CD14-positive monocyte (primary cell): ENCODE measurements at regions not wholly inside any gene's neighbourhood (a gene's known extent, or its start where the extent isn't known, plus 50 kb on each side); places are given as distances from the start of the nearest gene placed in this dataset.

Experiments used
- DNase-seq, 3 donors: peaks; one replicate each; pipeline ENCODE4 v3.0.0-alpha.2; 2011 to 2022
- H2AFZ ChIP-seq: 2 replicates; pipeline ENCODE4 v1.6.0; 2012; ENCODE audit warnings: mild to moderate bottlenecking, low read depth, low read length, inconsistent platforms; ENCODE audit not compliant: insufficient read depth, poor library complexity, severe bottlenecking
- H3K27ac ChIP-seq, 2 donors: 1 replicate in 1 of 2; 2 replicates in 1 of 2; pipeline ENCODE4 v1.5.1; 2012 to 2013; ENCODE audit warnings: low read length in 2 of 2, control low read depth in 1 of 2, inconsistent platforms in 1 of 2, low read depth in 1 of 2, mild to moderate bottlenecking in 1 of 2
- H3K27me3 ChIP-seq, 2 donors: one replicate each; pipeline versions ENCODE4 v1.6.0 to v1.6.1; 2011 to 2013; ENCODE audit warnings: low read length in 2 of 2; ENCODE audit not compliant: control insufficient read depth in 2 of 2, insufficient read depth in 2 of 2
- H3K36me3 ChIP-seq, 2 donors: replicated peaks in 1 of 2; 1 replicate in 1 of 2; 2 replicates in 1 of 2; pipeline versions ENCODE4 v1.5.1 to v1.6.1; 2012 to 2013; ENCODE audit warnings: low read length in 2 of 2, control low read depth in 1 of 2, inconsistent platforms in 1 of 2, mild to moderate bottlenecking in 1 of 2; ENCODE audit not compliant: insufficient read depth in 2 of 2, control insufficient read depth in 1 of 2
- H3K4me1 ChIP-seq, 2 donors: 1 replicate in 1 of 2; 2 replicates in 1 of 2; pipeline versions ENCODE4 v1.5.1 to v1.6.1; 2012 to 2013; ENCODE audit warnings: low read length in 2 of 2, control low read depth in 1 of 2, inconsistent platforms in 1 of 2, mild to moderate bottlenecking in 1 of 2, moderate library complexity in 1 of 2; ENCODE audit not compliant: insufficient read depth in 2 of 2, control insufficient read depth in 1 of 2
- H3K4me2 ChIP-seq: replicated peaks from 2 replicates; pipeline ENCODE3; 2012; ENCODE audit warnings: low read length, moderate library complexity, mild to moderate bottlenecking; ENCODE audit not compliant: poor library complexity, severe bottlenecking; ENCODE audit errors: extremely low read depth
- H3K4me3 ChIP-seq, 3 experiments: fragments of 200-600 bp in 1 of 3; sonication (generic) in 1 of 3; replicated peaks in 1 of 3; 1 replicate in 2 of 3; 2 replicates in 1 of 3; pipeline ENCODE4 v1.5.1; 2011 to 2013; ENCODE audit warnings: low read length in 3 of 3, mild to moderate bottlenecking in 3 of 3, control low read depth in 2 of 3, low read depth in 2 of 3, inconsistent platforms in 1 of 3, moderate library complexity in 1 of 3
- H3K79me2 ChIP-seq: 2 replicates; pipeline ENCODE4 v1.6.0; 2012; ENCODE audit warnings: mild to moderate bottlenecking, control low read depth, inconsistent platforms, low read length, moderate library complexity; ENCODE audit not compliant: insufficient read depth
- H3K9ac ChIP-seq: 2 replicates; pipeline ENCODE4 v1.6.0; 2017; ENCODE audit warnings: low read length, mild to moderate bottlenecking; ENCODE audit not compliant: insufficient read depth, poor library complexity, severe bottlenecking
- H3K9me3 ChIP-seq, 2 donors: replicated peaks in 1 of 2; 1 replicate in 1 of 2; 2 replicates in 1 of 2; pipeline versions ENCODE4 v1.5.1 to v1.6.1; 2012 to 2013; ENCODE audit warnings: low read length in 2 of 2, control low read depth in 1 of 2; ENCODE audit not compliant: control insufficient read depth in 1 of 2, insufficient read depth in 1 of 2
- H4K20me1 ChIP-seq: 2 replicates; pipeline ENCODE4 v1.6.0; 2012; ENCODE audit warnings: mild to moderate bottlenecking, low read length, control low read depth, moderate library complexity; ENCODE audit not compliant: insufficient read depth
- H3K27ac Mint-ChIP-seq, 7 donors: one replicate each; pipeline ENCODE4 v1.8.0; 2020; ENCODE audit warnings: mild to moderate bottlenecking in 7 of 7, mixed read lengths in 7 of 7, moderate library complexity in 6 of 7, inconsistent platforms in 2 of 7
- H3K27me3 Mint-ChIP-seq, 3 donors: one replicate each; pipeline ENCODE4 v1.8.0; 2021 to 2022; ENCODE audit warnings: low read depth in 3 of 3, mild to moderate bottlenecking in 3 of 3, mixed read lengths in 3 of 3, moderate library complexity in 3 of 3, inconsistent platforms in 1 of 3
- H3K36me3 Mint-ChIP-seq, 2 donors: one replicate each; pipeline ENCODE4 v1.8.0; 2020; ENCODE audit warnings: mixed read lengths in 2 of 2, inconsistent platforms in 1 of 2, mild to moderate bottlenecking in 1 of 2
- H3K4me1 Mint-ChIP-seq: one replicate; pipeline ENCODE4 v1.8.0; 2020; ENCODE audit warnings: mild to moderate bottlenecking, mixed read lengths
- H3K4me3 Mint-ChIP-seq, 2 donors: one replicate each; pipeline ENCODE4 v1.8.0; 2020; ENCODE audit warnings: mild to moderate bottlenecking in 2 of 2, mixed read lengths in 2 of 2, moderate library complexity in 1 of 2
- H3K9me3 Mint-ChIP-seq, 7 donors: one replicate each; pipeline ENCODE4 v1.8.0; 2020 to 2022; ENCODE audit warnings: mixed read lengths in 7 of 7, mild to moderate bottlenecking in 6 of 7, moderate library complexity in 6 of 7, inconsistent platforms in 2 of 7
- CTCF ChIP-seq: fragments of 200-600 bp; IDR thresholded peaks from one replicate; pipeline ENCODE4 v1.8.0; 2022; ENCODE audit warnings: antibody characterized with exemption, mild to moderate bottlenecking
- WGBS: methylation state at CpG from one replicate; pipeline ENCODE4 v1.1.5; 2013; ENCODE audit warnings: missing lambda C conversion rate; ENCODE audit not compliant: insufficient coverage; 5-methylcytosine and 5-hydroxymethylcytosine counted together
- intact Hi-C, 2 donors: fragments of 100-400 bp; cut with micrococcal nuclease; formaldehyde crosslinking; loops; one replicate each; pipeline versions ENCODE4 v1.15.0 to v1.15.1; 2023

- no peak overlapping the region for H3K4me3 ChIP-seq
- no peaks in the 10 kb centered on the region for H3K4me1 ChIP-seq
- Mint-ChIP-seq H3K27ac (no peak overlapping the region), H3K36me3 (no peaks in the 10 kb centered on the region), H3K27me3 (peaks cover 0 to 1% (median 0%) of the 10 kb centered on the region in 3 donors), H3K9me3 (peaks cover 2 to 10% (median 7%) of the 10 kb centered on the region in 7 donors), H3K4me3 (no peak overlapping the region), H3K4me1 (no peaks in the 10 kb centered on the region)
- H2AFZ ChIP-seq = no peak overlapping the region
- H3K9me3 ChIP-seq = peaks cover 0 to 2% of the 10 kb centered on the region in 2 donors
- 92% methylated on average over 4 of the region's 5 CpGs for WGBS
- no peaks in the 10 kb centered on the region for H4K20me1 ChIP-seq
- H3K9ac ChIP-seq = no peak overlapping the region
- TF ChIP-seq CTCF = no peak
- no peak for DNase-seq
- no peaks in the 10 kb centered on the region for H3K27me3 ChIP-seq
- intact Hi-C loops = no loop called here
- no peak overlapping the region for H3K4me2 ChIP-seq
- H3K27ac ChIP-seq = no peak overlapping the region
- H3K79me2 ChIP-seq = no peaks in the 10 kb centered on the region
- H3K36me3 ChIP-seq = no peaks in the 10 kb centered on the region
These were observed 75.7 kb downstream of the F11 start for GRCh38 chr4:186341655-186342054.
